OCI-LY1 (cell line): ENCODE measurements at regions not wholly inside any gene's neighbourhood (a gene's known extent, or its start where the extent isn't known, plus 50 kb on each side); places are given as distances from the start of the nearest gene placed in this dataset.

ENCODE experiments used
- H2AFZ ChIP-seq: fragments of 200-600 bp; sonication (generic), shearing (Covaris generic); 2 replicates; pipeline ENCODE4 v1.6.0; 2014; ENCODE audit warnings: antibody characterized with exemption, mild to moderate bottlenecking, low read length
- H3F3A ChIP-seq: fragments of 200-600 bp; sonication (generic), shearing (Covaris generic); 2 replicates; pipeline ENCODE4 v1.6.0; 2014; ENCODE audit warnings: mild to moderate bottlenecking, antibody characterized with exemption, low read length, moderate library complexity; ENCODE audit not compliant: insufficient read depth
- H3K27ac ChIP-seq: fragments of 200-600 bp; sonication (generic); 2 replicates; pipeline ENCODE4 v1.5.1; 2014; ENCODE audit warnings: low read length, mixed run types, mild to moderate bottlenecking, low read depth; ENCODE audit not compliant: poor library complexity, severe bottlenecking
- H3K27me3 ChIP-seq: fragments of 200-600 bp; sonication (generic); 2 replicates; pipeline ENCODE4 v1.6.0; 2014; ENCODE audit warnings: antibody characterized with exemption, mild to moderate bottlenecking, low read length, moderate library complexity; ENCODE audit not compliant: insufficient read depth
- H3K36me3 ChIP-seq: fragments of 200-600 bp; sonication (generic); 2 replicates; pipeline ENCODE4 v1.6.1; 2014; ENCODE audit warnings: mild to moderate bottlenecking, antibody characterized with exemption, low read length, moderate library complexity, mixed read lengths; ENCODE audit not compliant: insufficient read depth
- H3K4me1 ChIP-seq: fragments of 200-600 bp; sonication (generic); 2 replicates; pipeline ENCODE4 v1.5.1; 2014; ENCODE audit warnings: mild to moderate bottlenecking, low read length, moderate library complexity; ENCODE audit not compliant: insufficient read depth, severe bottlenecking
- H3K4me2 ChIP-seq: fragments of 200-600 bp; sonication (generic), shearing (Covaris generic); 2 replicates; pipeline ENCODE4 v1.6.1; 2014; ENCODE audit warnings: low read length
- H3K4me3 ChIP-seq: fragments of 200-600 bp; sonication (generic); 2 replicates; pipeline ENCODE4 v1.5.1; 2014; ENCODE audit warnings: low read length, low read depth, mild to moderate bottlenecking, mixed read lengths; ENCODE audit not compliant: poor library complexity, severe bottlenecking
- H3K79me2 ChIP-seq: fragments of 200-600 bp; shearing (Covaris generic); 2 replicates; pipeline ENCODE4 v1.6.1; 2016; ENCODE audit warnings: mixed run types, low read length, mixed read lengths; ENCODE audit not compliant: insufficient read depth
- H3K9ac ChIP-seq: fragments of 200-600 bp; sonication (generic), shearing (Covaris generic); 2 replicates; pipeline ENCODE4 v1.6.1; 2014; ENCODE audit warnings: mild to moderate bottlenecking, low read length, mixed read lengths
- H3K9me2 ChIP-seq: fragments of 200-600 bp; sonication (generic), shearing (Covaris generic); 2 replicates; pipeline ENCODE4 v1.6.1; 2014; ENCODE audit warnings: low read depth, mild to moderate bottlenecking, low read length, mixed read lengths
- H3K9me3 ChIP-seq: fragments of 200-600 bp; shearing (Covaris generic); 2 replicates; pipeline ENCODE4 v1.6.1; 2014; ENCODE audit warnings: low read length, mixed read lengths
- H4K20me1 ChIP-seq: fragments of 200-600 bp; sonication (generic), shearing (Covaris generic); 2 replicates; pipeline ENCODE4 v1.6.0; 2016; ENCODE audit warnings: mild to moderate bottlenecking, low read length; ENCODE audit not compliant: insufficient read depth
- EZH2 ChIP-seq: fragments of 200-600 bp; sonication (generic), shearing (Covaris generic); IDR thresholded peaks from 2 replicates; pipeline ENCODE4 v1.8.0; 2017; ENCODE audit warnings: borderline replicate concordance, mixed run types, mild to moderate bottlenecking, antibody characterized with exemption, low read length, moderate library complexity, mixed read lengths
- TF ChIP-seq, protein P1 (sequence below): fragments of 200-600 bp; sonication (generic), shearing (Covaris generic); IDR thresholded peaks from 2 replicates; pipeline ENCODE4 v1.5.1; 2017; ENCODE audit warnings: mild to moderate bottlenecking, antibody characterized with exemption, low read length, moderate library complexity, mixed read lengths

DNA sequence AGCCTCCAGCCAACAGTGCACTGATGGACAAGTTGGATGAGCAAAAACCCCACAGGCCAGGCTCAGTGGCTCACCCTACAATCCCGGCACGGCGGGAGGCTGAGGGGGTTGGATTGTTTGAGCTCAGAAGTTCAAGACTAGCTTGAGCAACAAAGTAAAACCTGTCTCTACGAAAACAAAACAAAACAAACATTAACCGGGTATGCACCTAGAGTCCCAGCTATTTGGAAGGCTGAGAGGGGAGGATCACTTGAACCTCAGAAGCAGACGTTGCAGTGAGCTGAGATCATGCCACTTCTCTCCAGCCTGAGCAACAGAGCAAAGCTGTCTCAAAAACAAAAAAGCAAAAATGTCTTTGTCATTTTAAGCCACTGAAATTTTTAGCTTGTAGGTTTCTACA is 55.1 kb upstream of the DMRT1 start:
- Histone ChIP-seq H3K27me3 (no peaks in the 10 kb centered on the region), H3K4me1 (no peaks in the 10 kb centered on the region), H3K4me3 (no peak overlapping the region), H3K9ac (no peak overlapping the region), H3K9me2 (no peaks in the 10 kb centered on the region), H3K9me3 (no peaks in the 10 kb centered on the region), H2AFZ (no peak overlapping the region), H4K20me1 (no peaks in the 10 kb centered on the region), H3K4me2 (no peak overlapping the region), H3K36me3 (no peaks in the 10 kb centered on the region), H3F3A (no peaks in the 10 kb centered on the region), H3K27ac (no peak overlapping the region), H3K79me2 (no peaks in the 10 kb centered on the region)
- TF ChIP-seq, protein P1, sequence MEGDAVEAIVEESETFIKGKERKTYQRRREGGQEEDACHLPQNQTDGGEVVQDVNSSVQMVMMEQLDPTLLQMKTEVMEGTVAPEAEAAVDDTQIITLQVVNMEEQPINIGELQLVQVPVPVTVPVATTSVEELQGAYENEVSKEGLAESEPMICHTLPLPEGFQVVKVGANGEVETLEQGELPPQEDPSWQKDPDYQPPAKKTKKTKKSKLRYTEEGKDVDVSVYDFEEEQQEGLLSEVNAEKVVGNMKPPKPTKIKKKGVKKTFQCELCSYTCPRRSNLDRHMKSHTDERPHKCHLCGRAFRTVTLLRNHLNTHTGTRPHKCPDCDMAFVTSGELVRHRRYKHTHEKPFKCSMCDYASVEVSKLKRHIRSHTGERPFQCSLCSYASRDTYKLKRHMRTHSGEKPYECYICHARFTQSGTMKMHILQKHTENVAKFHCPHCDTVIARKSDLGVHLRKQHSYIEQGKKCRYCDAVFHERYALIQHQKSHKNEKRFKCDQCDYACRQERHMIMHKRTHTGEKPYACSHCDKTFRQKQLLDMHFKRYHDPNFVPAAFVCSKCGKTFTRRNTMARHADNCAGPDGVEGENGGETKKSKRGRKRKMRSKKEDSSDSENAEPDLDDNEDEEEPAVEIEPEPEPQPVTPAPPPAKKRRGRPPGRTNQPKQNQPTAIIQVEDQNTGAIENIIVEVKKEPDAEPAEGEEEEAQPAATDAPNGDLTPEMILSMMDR: no peak
- no peak for TF ChIP-seq EZH2

DNA sequence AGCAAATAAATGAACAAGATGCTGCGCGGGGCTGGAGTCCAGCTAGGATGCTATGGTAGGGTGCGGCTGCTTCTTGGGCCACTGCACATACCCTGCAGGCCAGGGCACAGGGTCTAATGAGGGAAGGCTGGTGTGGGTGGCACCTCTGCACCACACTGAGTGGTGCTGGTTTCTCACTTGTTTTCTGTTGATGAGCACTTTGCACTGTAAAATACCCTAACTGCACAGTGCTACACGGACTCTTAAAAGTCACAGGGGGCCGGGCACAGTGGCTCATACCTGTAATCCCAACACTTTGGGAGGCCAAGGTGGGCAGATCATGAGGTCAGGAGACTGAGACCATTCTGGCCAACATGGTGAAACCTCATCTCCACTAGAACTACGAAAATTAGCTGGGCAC is 52.7 kb upstream of the DMRT1 start:
- Histone ChIP-seq H4K20me1 (no peaks in the 10 kb centered on the region), H3K36me3 (no peaks in the 10 kb centered on the region), H3K9me3 (no peaks in the 10 kb centered on the region), H2AFZ (no peak overlapping the region), H3K9me2 (no peaks in the 10 kb centered on the region), H3K27ac (no peak overlapping the region), H3K4me1 (no peaks in the 10 kb centered on the region), H3K4me3 (no peak overlapping the region), H3K27me3 (no peaks in the 10 kb centered on the region), H3K4me2 (no peak overlapping the region), H3K9ac (no peak overlapping the region), H3K79me2 (no peaks in the 10 kb centered on the region), H3F3A (no peaks in the 10 kb centered on the region)
- TF ChIP-seq EZH2: no peak
- TF ChIP-seq, protein P1: no peak
